H1 (cell line): ENCODE measurements at regions not wholly inside any gene's neighbourhood (a gene's known extent, or its start where the extent isn't known, plus 50 kb on each side); places are given as distances from the start of the nearest gene placed in this dataset.

Experiments
- CTCF ChIA-PET: fragments of 300-600 bp; sonication (Branson Sonifier 250); formaldehyde crosslinking; loops from one replicate; lab custom pipeline; 2021; ENCODE audit not compliant: partially characterized antibody; lab: Charles Lee
- POLR2A ChIA-PET: fragments of 300-600 bp; sonication (Branson Sonifier 250); formaldehyde crosslinking; loops from one replicate; lab custom pipeline; 2021; ENCODE audit warnings: inconsistent platforms; ENCODE audit not compliant: partially characterized antibody; lab: Charles Lee
- DNase-seq, 2 experiments: peaks; one replicate each; pipeline versions ENCODE4 v3.0.0 to v3.0.0-alpha.2; 2010 to 2022; ENCODE audit warnings: low spot score in 2 of 2, low read depth in 1 of 2, mixed read lengths in 1 of 2
- FAIRE-seq: peaks from 2 replicates; lab custom pipeline; 2011; peaks lifted over from hg19 to GRCh38; lab: Jason Lieb, UNC
- H2AFZ ChIP-seq: 2 replicates; pipeline ENCODE4 v1.8.1; 2012; ENCODE audit warnings: low read length, inconsistent platforms
- H2AK5ac ChIP-seq: 2 replicates; pipeline ENCODE4 v1.6.1; 2013; ENCODE audit warnings: low read depth, low read length
- H2BK120ac ChIP-seq: replicated peaks from 2 replicates; pipeline ENCODE3; 2013; ENCODE audit warnings: low read depth, low read length, inconsistent platforms
- H2BK12ac ChIP-seq: 2 replicates; pipeline ENCODE4 v1.6.1; 2013; ENCODE audit warnings: low read depth, low read length
- H2BK15ac ChIP-seq: 2 replicates; pipeline ENCODE4 v1.6.1; 2013; ENCODE audit warnings: low read length
- H2BK20ac ChIP-seq: 2 replicates; pipeline ENCODE4 v1.6.1; 2013; ENCODE audit warnings: low read length
- H2BK5ac ChIP-seq: 2 replicates; pipeline ENCODE4 v1.6.1; 2013; ENCODE audit warnings: low read depth, low read length
- H3K14ac ChIP-seq: 2 replicates; pipeline ENCODE4 v1.6.1; 2013; ENCODE audit warnings: inconsistent platforms; ENCODE audit not compliant: insufficient read length
- H3K18ac ChIP-seq: 2 replicates; pipeline ENCODE4 v1.6.1; 2013; ENCODE audit warnings: low read length; ENCODE audit errors: extremely low read depth
- H3K23ac ChIP-seq: 2 replicates; pipeline ENCODE4 v1.6.1; 2013; ENCODE audit warnings: inconsistent platforms; ENCODE audit not compliant: insufficient read length
- H3K23me2 ChIP-seq: 2 replicates; pipeline ENCODE4 v1.6.1; 2013; ENCODE audit warnings: low read depth, low read length
- H3K27ac ChIP-seq: 2 replicates; pipeline ENCODE4 v1.6.1; 2011; ENCODE audit warnings: low read depth, low read length, inconsistent platforms
- H3K27me3 ChIP-seq, 4 experiments: replicated peaks in 1 of 4; 1 replicate in 1 of 4; 2 replicates in 3 of 4; pipeline versions ENCODE4 v1.6.1 to v1.8.1; 2011 to 2013; ENCODE audit warnings: low read length in 3 of 4, mild to moderate bottlenecking in 3 of 4, inconsistent platforms in 2 of 4, mixed read lengths in 2 of 4, moderate library complexity in 1 of 4; ENCODE audit not compliant: control insufficient read depth in 3 of 4, insufficient read depth in 3 of 4; ENCODE audit errors: extremely low read depth in 1 of 4
- H3K36me3 ChIP-seq, 4 experiments: 2 replicates each; pipeline versions ENCODE4 v1.6.1 to v1.8.1; 2011 to 2013; ENCODE audit warnings: mild to moderate bottlenecking in 4 of 4, low read length in 3 of 4, moderate library complexity in 2 of 4, control low read depth in 1 of 4, inconsistent platforms in 1 of 4; ENCODE audit not compliant: insufficient read depth in 4 of 4, control insufficient read depth in 2 of 4
- H3K4ac ChIP-seq: replicated peaks from 2 replicates; pipeline ENCODE3; 2013; ENCODE audit warnings: low read length, low read depth, mixed read lengths, inconsistent platforms; ENCODE audit not compliant: insufficient read length
- H3K4me1 ChIP-seq, 4 experiments: replicated peaks in 1 of 4; 1 replicate in 1 of 4; 2 replicates in 3 of 4; pipeline versions ENCODE4 v1.6.1 to v1.8.1; 2011 to 2013; ENCODE audit warnings: low read length in 3 of 4, inconsistent platforms in 2 of 4, mixed read lengths in 1 of 4; ENCODE audit not compliant: insufficient read depth in 4 of 4, control insufficient read depth in 3 of 4
- H3K4me2 ChIP-seq, 2 experiments: 2 replicates each; pipeline versions ENCODE4 v1.6.1 to v1.8.1; 2011 to 2013; ENCODE audit warnings: low read depth in 2 of 2, low read length in 2 of 2, control low read depth in 1 of 2, inconsistent platforms in 1 of 2, mild to moderate bottlenecking in 1 of 2; ENCODE audit not compliant: insufficient read depth in 1 of 2
- H3K4me3 ChIP-seq, 4 experiments: fragments of 200-600, 300-600 bp in 1 of 4; sonication (generic), shearing (Covaris generic), sonication (Bioruptor Twin) in 1 of 4; 2 replicates each; pipeline versions ENCODE4 v1.5.1 to v1.8.1; 2011 to 2016; ENCODE audit warnings: low read length in 4 of 4, low read depth in 3 of 4, control low read depth in 2 of 4, inconsistent platforms in 2 of 4, mild to moderate bottlenecking in 2 of 4, mixed read lengths in 1 of 4, moderate library complexity in 1 of 4; ENCODE audit not compliant: insufficient read depth in 2 of 4; ENCODE audit errors: extremely low read depth in 1 of 4
- H3K56ac ChIP-seq: replicated peaks from 2 replicates; pipeline ENCODE3; 2013; ENCODE audit warnings: low read depth, mild to moderate bottlenecking, mixed read lengths, low read length, inconsistent platforms; ENCODE audit not compliant: insufficient read length
- H3K79me1 ChIP-seq: 2 replicates; pipeline ENCODE4 v1.6.1; 2013; ENCODE audit warnings: low read depth, low read length, control low read depth
- H3K79me2 ChIP-seq, 2 experiments: 2 replicates each; pipeline versions ENCODE4 v1.6.1 to v1.8.1; 2012 to 2013; ENCODE audit warnings: low read length in 2 of 2, mild to moderate bottlenecking in 2 of 2, inconsistent platforms in 1 of 2; ENCODE audit not compliant: insufficient read depth in 2 of 2, control insufficient read depth in 1 of 2
- H3K9ac ChIP-seq, 4 experiments: replicated peaks in 1 of 4; 1 replicate in 1 of 4; 2 replicates in 3 of 4; pipeline versions ENCODE4 v1.6.1 to v1.8.1; 2011 to 2013; ENCODE audit warnings: low read depth in 3 of 4, low read length in 3 of 4, control low read depth in 2 of 4, mild to moderate bottlenecking in 2 of 4, moderate library complexity in 2 of 4, inconsistent platforms in 1 of 4; ENCODE audit errors: extremely low read depth in 1 of 4
- H3K9me3 ChIP-seq, 2 experiments: 2 replicates each; pipeline versions ENCODE4 v1.6.1 to v1.8.1; 2012 to 2013; ENCODE audit warnings: mild to moderate bottlenecking in 2 of 2, moderate library complexity in 2 of 2, control low read depth in 1 of 2, inconsistent platforms in 1 of 2, low read depth in 1 of 2, low read length in 1 of 2, mixed read lengths in 1 of 2; ENCODE audit not compliant: insufficient read depth in 2 of 2
- H4K20me1 ChIP-seq, 2 experiments: replicated peaks in 1 of 2; 2 replicates each; pipeline versions ENCODE3 to v1.8.1; 2011 to 2013; ENCODE audit warnings: inconsistent platforms in 2 of 2, low read length in 2 of 2, mild to moderate bottlenecking in 1 of 2; ENCODE audit not compliant: insufficient read depth in 2 of 2, control insufficient read depth in 1 of 2
- H4K5ac ChIP-seq: 2 replicates; pipeline ENCODE4 v1.6.1; 2013; ENCODE audit warnings: low read length, low read depth, mixed read lengths, inconsistent platforms; ENCODE audit not compliant: insufficient read length
- H4K8ac ChIP-seq: 2 replicates; pipeline ENCODE4 v1.8.0; 2013; ENCODE audit warnings: mild to moderate bottlenecking, moderate library complexity, low read length, inconsistent platforms; ENCODE audit not compliant: insufficient read depth; ENCODE audit errors: extremely low read depth
- H4K91ac ChIP-seq: replicated peaks from 2 replicates; pipeline ENCODE3; 2013; ENCODE audit warnings: low read length, mixed read lengths, inconsistent platforms; ENCODE audit not compliant: insufficient read length
- WGBS, 2 experiments: shearing (Covaris generic) in 1 of 2; methylation state at CpG; one replicate each; pipeline versions ENCODE4 v1.1.6 to v1.1.7; 2013 to 2015; ENCODE audit warnings: low lambda C conversion rate in 2 of 2, mixed read lengths in 2 of 2, inconsistent platforms in 1 of 2, low coverage in 1 of 2, missing lambda C conversion rate in 1 of 2; ENCODE audit not compliant: insufficient replicate concordance in 2 of 2, insufficient coverage in 1 of 2, insufficient read length in 1 of 2; ENCODE audit errors: extremely low coverage in 1 of 2, missing lambda C conversion rate in 1 of 2; 5-methylcytosine and 5-hydroxymethylcytosine counted together
- TF ChIP-seq, protein P1 (sequence below): IDR thresholded peaks from 2 replicates; pipeline ENCODE4 v1.6.1; 2011; ENCODE audit warnings: low read length, improper control_type of control experiment

DNA sequence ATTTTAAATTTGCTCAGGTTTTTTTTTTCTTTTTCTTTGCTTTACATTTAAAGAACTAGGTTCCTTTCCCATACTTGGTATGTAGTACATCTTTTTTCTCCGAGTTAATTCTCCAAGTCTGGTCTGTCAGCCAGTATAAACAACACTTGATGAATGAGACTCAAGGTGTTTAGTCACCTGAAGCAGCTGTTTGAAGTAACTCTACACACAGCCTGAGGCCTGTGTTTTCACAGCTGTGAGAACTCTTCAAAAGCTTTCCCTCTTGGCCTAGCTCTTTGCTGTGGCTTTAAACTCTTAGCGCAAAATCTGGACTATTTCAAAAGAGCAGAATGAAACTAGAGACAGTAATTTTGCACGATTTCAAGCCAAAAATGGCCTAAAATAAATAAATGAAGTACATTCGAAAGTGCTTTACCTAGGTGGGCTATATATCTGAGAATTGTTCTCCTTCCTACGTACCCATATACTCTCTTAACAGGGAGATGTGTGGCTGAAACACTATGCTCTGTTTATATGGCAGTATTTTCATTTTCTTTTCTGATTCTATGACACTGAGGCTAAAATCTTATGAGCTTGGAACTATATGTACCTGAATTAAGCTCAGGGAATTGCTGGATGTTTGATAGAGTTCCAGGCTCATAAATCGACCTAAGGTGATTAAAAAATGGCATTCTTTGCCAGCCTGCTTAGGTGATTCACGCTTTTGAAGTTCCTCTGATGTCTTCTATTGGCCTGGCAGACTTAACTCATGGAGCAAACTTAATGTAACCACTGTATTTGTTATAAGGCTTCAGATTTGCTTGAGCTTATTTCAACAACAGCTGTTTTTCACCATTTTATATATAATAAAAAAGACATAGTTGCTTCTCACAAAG is 1044.1 kb upstream of the ZEB2 start:
- no peak overlapping the region for H3K14ac ChIP-seq
- 92% methylated on average over 7 of the region's 7 CpGs; no CpG with 5 or more reads in 1 of the 2 experiments for WGBS, 2 experiments
- no peaks in the 10 kb centered on the region for H3K79me1 ChIP-seq
- ChIA-PET CTCF (interaction anchor here (0.5 to 1.2 kb wide), 2 partner anchors 43 to 698 kb away, joined by 3 read pairs; no protein-coding TSS in a partner anchor), POLR2A (no interaction called here)
- H3K23ac ChIP-seq = no peak overlapping the region
- no peak overlapping the region for H3K18ac ChIP-seq
- FAIRE-seq (no peak), DNase-seq (no peak)
- no peaks in the 10 kb centered on the region for H4K20me1 ChIP-seq
- H3K27ac ChIP-seq = no peak overlapping the region
- peaks cover 0 to 2% (median 0%) of the 10 kb centered on the region in 4 experiments; a peak in 1 of 7 replicates for H3K4me1 ChIP-seq
- H4K91ac ChIP-seq = no peak overlapping the region
- peak overlapping the region in 1 of 4 experiments; percentile 34; a peak in 1 of 7 replicates for H3K9ac ChIP-seq
- no peak overlapping the region for H2BK120ac ChIP-seq
- TF ChIP-seq, protein P1, sequence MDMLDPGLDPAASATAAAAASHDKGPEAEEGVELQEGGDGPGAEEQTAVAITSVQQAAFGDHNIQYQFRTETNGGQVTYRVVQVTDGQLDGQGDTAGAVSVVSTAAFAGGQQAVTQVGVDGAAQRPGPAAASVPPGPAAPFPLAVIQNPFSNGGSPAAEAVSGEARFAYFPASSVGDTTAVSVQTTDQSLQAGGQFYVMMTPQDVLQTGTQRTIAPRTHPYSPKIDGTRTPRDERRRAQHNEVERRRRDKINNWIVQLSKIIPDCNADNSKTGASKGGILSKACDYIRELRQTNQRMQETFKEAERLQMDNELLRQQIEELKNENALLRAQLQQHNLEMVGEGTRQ = no peak
- no peak overlapping the region for H2BK12ac ChIP-seq
- no peak overlapping the region for H2AK5ac ChIP-seq
- H2AFZ ChIP-seq = no peak overlapping the region
- H3K4me3 ChIP-seq = no peak overlapping the region
- H4K8ac ChIP-seq = no peak overlapping the region
- H3K27me3 ChIP-seq = no peaks in the 10 kb centered on the region
- no peak overlapping the region for H2BK20ac ChIP-seq
- no peak overlapping the region for H4K5ac ChIP-seq
- H3K4ac ChIP-seq = no peak overlapping the region
- H3K23me2 ChIP-seq = no peaks in the 10 kb centered on the region
- no peak overlapping the region for H3K4me2 ChIP-seq
- H3K79me2 ChIP-seq = no peaks in the 10 kb centered on the region
- no peak overlapping the region for H2BK15ac ChIP-seq
- H3K36me3 ChIP-seq = no peaks in the 10 kb centered on the region
- no peaks in the 10 kb centered on the region for H3K9me3 ChIP-seq
- H3K56ac ChIP-seq = no peak overlapping the region
- no peak overlapping the region for H2BK5ac ChIP-seq
